Uterus (tissue), 3 donors: ENCODE measurements at regions not wholly inside any gene's neighbourhood (a gene's known extent, or its start where the extent isn't known, plus 50 kb on each side); places are given as distances from the start of the nearest gene placed in this dataset.

Source experiments
- DNase-seq, 2 donors: peaks; one replicate each; pipeline ENCODE4 v3.0.0-alpha.2; 2019 to 2020
- H3K27ac ChIP-seq, 2 donors: fragments of 200-600 bp; sonication (generic); 1 replicate in 1 of 2; 2 replicates in 1 of 2; pipeline ENCODE4 v1.5.1; 2016 to 2018
- H3K27me3 ChIP-seq, 2 donors: fragments of 200-600 bp; sonication (generic); one replicate each; pipeline ENCODE4 v1.5.1; 2018 to 2019; ENCODE audit warnings: control low read depth in 1 of 2
- H3K36me3 ChIP-seq, 2 donors: fragments of 200-600 bp; sonication (generic); one replicate each; pipeline ENCODE4 v1.5.1; 2019; ENCODE audit warnings: control low read depth in 1 of 2
- H3K4me1 ChIP-seq, 2 donors: fragments of 200-600 bp; sonication (generic); one replicate each; pipeline ENCODE4 v1.5.1; 2018 to 2019; ENCODE audit warnings: control low read depth in 1 of 2
- H3K4me3 ChIP-seq, 2 donors: fragments of 200-600 bp; sonication (generic); 1 replicate in 1 of 2; 2 replicates in 1 of 2; pipeline ENCODE4 v1.5.1; 2018 to 2019; ENCODE audit warnings: mild to moderate bottlenecking in 1 of 2
- H3K9me3 ChIP-seq, 2 donors: fragments of 200-600 bp; sonication (generic); one replicate each; pipeline ENCODE4 v1.5.1; 2019; ENCODE audit warnings: control low read depth in 1 of 2
- POLR2A ChIP-seq, 2 donors: fragments of 450-650 bp; IDR thresholded peaks; one replicate each; pipeline ENCODE4 v1.6.1; 2016; ENCODE audit warnings: antibody characterized with exemption in 2 of 2, mild to moderate bottlenecking in 1 of 2, moderate library complexity in 1 of 2
- intact Hi-C: fragments of 100-400 bp; cut with DNase I; formaldehyde crosslinking; loops from one replicate; pipeline ENCODE4 v1.15.1; 2023; ENCODE audit warnings: low total_unique reads
- TF ChIP-seq, protein P1 (sequence below), 4 experiments: fragments of 200-600 bp in 2 of 4; fragments of 450-650 bp in 2 of 4; sonication (generic) in 2 of 4; IDR thresholded peaks; one replicate each; pipeline ENCODE4 v1.5.1; 2016 to 2019; ENCODE audit warnings: antibody characterized with exemption in 4 of 4, mild to moderate bottlenecking in 2 of 4, moderate library complexity in 1 of 4
- donor health status: DM: yes; HTN: yes; CAD: no.

DNA sequence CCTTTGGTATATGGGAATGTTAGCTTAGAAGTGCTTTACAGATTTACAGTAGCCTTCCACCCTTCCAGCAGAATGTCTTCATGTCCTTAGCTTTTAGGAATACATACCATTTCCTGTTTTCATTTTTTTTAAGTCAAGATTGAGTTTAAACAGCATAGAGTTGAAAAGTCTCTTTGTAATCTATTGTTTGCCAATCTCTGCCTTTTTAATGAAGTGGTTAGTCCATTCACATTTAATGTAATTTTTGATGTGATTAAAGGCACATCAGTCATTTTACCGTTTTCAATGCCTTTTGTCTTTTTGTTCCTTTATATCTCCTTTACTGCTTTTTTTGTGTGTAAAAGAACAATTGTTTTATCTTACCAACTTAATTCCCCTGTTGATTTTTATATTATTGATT is 233.4 kb upstream of the SMIM21 start:
- intact Hi-C loops = no loop called here
- H3K27ac ChIP-seq = no peak overlapping the region
- no peaks in the 10 kb centered on the region for H3K4me1 ChIP-seq
- H3K36me3 ChIP-seq = no peaks in the 10 kb centered on the region
- TF ChIP-seq, protein P1, sequence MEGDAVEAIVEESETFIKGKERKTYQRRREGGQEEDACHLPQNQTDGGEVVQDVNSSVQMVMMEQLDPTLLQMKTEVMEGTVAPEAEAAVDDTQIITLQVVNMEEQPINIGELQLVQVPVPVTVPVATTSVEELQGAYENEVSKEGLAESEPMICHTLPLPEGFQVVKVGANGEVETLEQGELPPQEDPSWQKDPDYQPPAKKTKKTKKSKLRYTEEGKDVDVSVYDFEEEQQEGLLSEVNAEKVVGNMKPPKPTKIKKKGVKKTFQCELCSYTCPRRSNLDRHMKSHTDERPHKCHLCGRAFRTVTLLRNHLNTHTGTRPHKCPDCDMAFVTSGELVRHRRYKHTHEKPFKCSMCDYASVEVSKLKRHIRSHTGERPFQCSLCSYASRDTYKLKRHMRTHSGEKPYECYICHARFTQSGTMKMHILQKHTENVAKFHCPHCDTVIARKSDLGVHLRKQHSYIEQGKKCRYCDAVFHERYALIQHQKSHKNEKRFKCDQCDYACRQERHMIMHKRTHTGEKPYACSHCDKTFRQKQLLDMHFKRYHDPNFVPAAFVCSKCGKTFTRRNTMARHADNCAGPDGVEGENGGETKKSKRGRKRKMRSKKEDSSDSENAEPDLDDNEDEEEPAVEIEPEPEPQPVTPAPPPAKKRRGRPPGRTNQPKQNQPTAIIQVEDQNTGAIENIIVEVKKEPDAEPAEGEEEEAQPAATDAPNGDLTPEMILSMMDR (IDR thresholded peaks at IDR 0.05) = no peak
- no peak for TF ChIP-seq POLR2A (IDR thresholded peaks at IDR 0.05)
- DNase-seq = no peak
- no peaks in the 10 kb centered on the region for H3K9me3 ChIP-seq
- H3K27me3 ChIP-seq = no peaks in the 10 kb centered on the region
- H3K4me3 ChIP-seq = no peak overlapping the region

DNA sequence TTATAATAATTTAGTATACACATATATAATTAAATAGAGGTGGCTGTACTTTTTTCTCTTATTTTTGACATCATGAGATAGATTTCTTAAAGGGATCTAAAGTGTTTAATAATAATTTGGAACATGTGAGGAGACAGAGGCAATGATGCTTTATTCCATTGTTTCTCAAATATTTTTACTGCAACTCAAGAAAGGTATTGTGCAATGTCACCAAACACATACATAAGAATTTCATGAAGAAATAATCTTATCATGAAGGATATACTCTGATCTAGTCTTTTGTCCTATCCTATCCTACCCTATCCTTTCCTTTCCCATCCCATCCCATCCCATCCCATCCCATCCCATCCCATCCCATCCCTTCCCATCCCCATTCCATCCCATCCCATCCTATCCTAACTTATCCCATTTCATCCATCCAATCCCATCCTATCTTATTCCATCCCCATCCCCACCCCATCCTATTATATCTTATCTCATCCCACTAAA is 232.1 kb upstream of the SMIM21 start:
- H3K27me3 ChIP-seq = no peaks in the 10 kb centered on the region
- no peaks in the 10 kb centered on the region for H3K4me1 ChIP-seq
- H3K4me3 ChIP-seq = no peak overlapping the region
- no peak overlapping the region for H3K27ac ChIP-seq
- intact Hi-C loops = no loop called here
- TF ChIP-seq POLR2A (IDR thresholded peaks at IDR 0.05) = no peak
- TF ChIP-seq, protein P1 (IDR thresholded peaks at IDR 0.05) = no peak
- H3K36me3 ChIP-seq = no peaks in the 10 kb centered on the region
- no peak for DNase-seq
- H3K9me3 ChIP-seq = no peaks in the 10 kb centered on the region

DNA sequence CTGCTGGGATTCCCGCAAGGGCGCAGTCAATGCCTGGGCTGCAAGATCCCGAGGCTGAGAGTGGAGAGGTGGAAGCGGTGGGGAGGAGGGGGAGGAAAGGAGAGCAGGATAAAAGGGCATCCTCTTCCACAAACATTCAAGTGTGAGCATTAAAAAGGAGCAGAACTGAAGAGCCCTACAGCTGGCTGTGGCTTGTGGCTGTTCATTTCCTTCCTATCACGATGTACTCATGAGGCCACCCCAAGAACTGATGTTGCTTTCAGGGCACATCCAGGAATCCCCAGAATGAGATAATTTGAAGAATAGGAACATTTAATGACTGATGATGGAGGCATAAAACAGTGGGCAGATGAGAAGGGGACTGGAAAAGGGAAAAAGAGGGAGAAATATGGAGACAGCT is 230.8 kb upstream of the SMIM21 start:
- H3K36me3 ChIP-seq = no peaks in the 10 kb centered on the region
- no peak for TF ChIP-seq POLR2A (IDR thresholded peaks at IDR 0.05)
- TF ChIP-seq, protein P1 (IDR thresholded peaks at IDR 0.05) = no peak
- no peaks in the 10 kb centered on the region for H3K4me1 ChIP-seq
- intact Hi-C loops = no loop called here
- no peak overlapping the region for H3K4me3 ChIP-seq
- H3K27me3 ChIP-seq = no peaks in the 10 kb centered on the region
- no peak for DNase-seq
- H3K9me3 ChIP-seq = no peaks in the 10 kb centered on the region
- no peak overlapping the region for H3K27ac ChIP-seq

DNA sequence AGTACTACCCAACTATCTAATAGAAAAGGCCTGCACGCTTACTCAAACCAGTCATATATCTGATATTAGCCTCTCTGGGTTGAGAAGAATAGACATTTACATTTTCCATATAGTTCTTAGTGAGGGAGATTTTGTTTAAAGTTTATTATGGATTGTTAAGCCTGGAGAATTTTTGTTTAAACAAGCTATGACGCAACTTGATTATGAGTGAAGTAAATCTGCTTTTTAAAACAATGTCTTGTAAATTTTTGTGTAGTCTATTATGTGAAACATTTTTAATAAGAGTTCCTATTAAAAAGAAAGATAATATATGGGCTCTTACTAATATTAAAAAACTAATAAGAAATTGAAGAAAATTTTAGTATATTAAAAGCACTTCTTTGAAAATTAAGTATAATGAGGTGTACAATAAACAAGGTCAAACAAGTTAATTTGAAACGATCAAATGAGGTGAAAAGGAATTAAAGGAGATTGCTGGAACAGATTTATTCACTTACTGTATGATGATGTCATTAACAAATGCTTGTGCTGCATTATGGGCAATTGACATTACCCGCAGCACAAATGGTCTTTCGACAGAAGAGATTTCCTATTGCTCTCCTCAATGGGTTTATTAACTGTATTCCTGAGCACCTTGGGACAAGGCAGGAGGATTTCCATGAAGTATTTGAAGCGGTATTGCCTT is 229.2 kb upstream of the SMIM21 start:
- no peaks in the 10 kb centered on the region for H3K4me1 ChIP-seq
- no peak overlapping the region for H3K27ac ChIP-seq
- no peak for DNase-seq
- no peak for TF ChIP-seq POLR2A (IDR thresholded peaks at IDR 0.05)
- TF ChIP-seq, protein P1 (IDR thresholded peaks at IDR 0.05) = no peak
- H3K36me3 ChIP-seq = no peaks in the 10 kb centered on the region
- no peak overlapping the region for H3K4me3 ChIP-seq
- intact Hi-C loops = no loop called here
- no peaks in the 10 kb centered on the region for H3K9me3 ChIP-seq
- no peaks in the 10 kb centered on the region for H3K27me3 ChIP-seq

DNA sequence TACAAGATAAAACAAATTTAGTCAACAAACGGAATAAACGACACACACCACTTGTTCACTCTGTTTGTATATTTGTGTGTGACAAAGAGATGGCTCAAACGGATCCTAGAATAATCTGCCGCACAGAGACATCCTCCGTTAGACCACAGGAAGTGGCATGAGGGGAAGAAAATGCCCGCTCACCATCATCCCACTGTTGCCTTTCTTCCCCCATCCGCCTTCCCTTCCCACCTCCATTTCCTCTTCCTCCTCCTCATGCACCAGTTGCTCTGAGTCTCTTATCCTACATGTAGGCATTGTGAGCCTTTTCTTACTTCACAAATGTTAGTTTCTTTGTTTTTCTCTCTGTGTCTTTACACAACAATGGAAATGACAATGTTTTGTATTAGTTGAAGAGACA is 228.5 kb upstream of the SMIM21 start:
- no peaks in the 10 kb centered on the region for H3K4me1 ChIP-seq
- no peaks in the 10 kb centered on the region for H3K9me3 ChIP-seq
- H3K36me3 ChIP-seq = no peaks in the 10 kb centered on the region
- TF ChIP-seq, protein P1 (IDR thresholded peaks at IDR 0.05) = no peak
- TF ChIP-seq POLR2A (IDR thresholded peaks at IDR 0.05) = no peak
- no peaks in the 10 kb centered on the region for H3K27me3 ChIP-seq
- H3K4me3 ChIP-seq = no peak overlapping the region
- DNase-seq = no peak
- no peak overlapping the region for H3K27ac ChIP-seq
- intact Hi-C loops = no loop called here
